Gastrocnemius medialis (tissue), 4 donors: ENCODE measurements at regions not wholly inside any gene's neighbourhood (a gene's known extent, or its start where the extent isn't known, plus 50 kb on each side); places are given as distances from the start of the nearest gene placed in this dataset.

Experiments used
- CTCF ChIP-seq, 5 experiments: fragments of 450-650 bp in 3 of 5; fragments of 200-600 bp in 2 of 5; sonication (generic) in 2 of 5; IDR thresholded peaks in 4 of 5; conservative IDR thresholded peaks in 1 of 5; 1 replicate in 4 of 5; 2 replicates in 1 of 5; pipeline ENCODE4 v1.5.1; 2016 to 2019; ENCODE audit warnings: antibody characterized with exemption in 5 of 5, mild to moderate bottlenecking in 3 of 5, moderate library complexity in 3 of 5
- POLR2A ChIP-seq, 2 donors: fragments of 450-650 bp; IDR thresholded peaks; one replicate each; pipeline ENCODE4 v1.6.1; 2017; ENCODE audit warnings: antibody characterized with exemption in 2 of 2, mild to moderate bottlenecking in 2 of 2, moderate library complexity in 2 of 2

GRCh38 chr13:88707646-88708045 lies 1036.5 kb downstream of the SLITRK5 start:
- TF ChIP-seq CTCF (IDR thresholded peaks at IDR 0.05 in 4 of 5, conservative IDR thresholded peaks at IDR 0.05 in 1 of 5) (no peak), POLR2A (IDR thresholded peaks at IDR 0.05) (no peak)
